MCF 10A (cell line): ENCODE measurements at regions not wholly inside any gene's neighbourhood (a gene's known extent, or its start where the extent isn't known, plus 50 kb on each side); places are given as distances from the start of the nearest gene placed in this dataset.
A peak's percentile ranks its signal among the peaks of the same experiment; 100 is the strongest.

Source experiments
- BruUV-seq: library from RNA; stranded (reverse); fragments of 400-500 nt; replicated peaks from 2 replicates; lab custom pipeline; 2021; lab: Mats Ljungman, UMichigan
- CTCF ChIA-PET: fragments of 300-600 bp; sonication (Branson Sonifier 250); formaldehyde crosslinking; extraction: SDS; loops from one replicate; lab custom pipeline; 2021; ENCODE audit warnings: antibody characterized with exemption, inconsistent platforms; lab: Yijun Ruan, JAX
- POLR2A ChIA-PET: fragments of 300-600, 350-650 bp; sonication (Branson Sonifier 250); formaldehyde crosslinking; extraction: SDS; loops from one replicate; lab custom pipeline; 2020; ENCODE audit warnings: antibody characterized with exemption, inconsistent platforms; lab: Yijun Ruan, JAX
- DNase-seq: peaks from one replicate; pipeline ENCODE4 v3.0.0-alpha.2; 2018; ENCODE audit not compliant: unreplicated experiment
- H3K27ac Mint-ChIP-seq: one replicate; pipeline ENCODE4 v1.8.0; 2022; ENCODE audit warnings: mild to moderate bottlenecking, low read depth, mixed read lengths; ENCODE audit not compliant: unreplicated experiment
- H3K27me3 Mint-ChIP-seq: one replicate; pipeline ENCODE4 v1.8.0; 2022; ENCODE audit warnings: mixed read lengths; ENCODE audit not compliant: insufficient read depth, unreplicated experiment
- H3K36me3 Mint-ChIP-seq: one replicate; pipeline ENCODE4 v1.8.0; 2022; ENCODE audit warnings: mild to moderate bottlenecking, moderate library complexity, mixed read lengths; ENCODE audit not compliant: insufficient read depth, unreplicated experiment
- H3K4me1 Mint-ChIP-seq: one replicate; pipeline ENCODE4 v1.8.0; 2022; ENCODE audit warnings: mixed read lengths; ENCODE audit not compliant: insufficient read depth, unreplicated experiment
- H3K4me3 Mint-ChIP-seq: one replicate; pipeline ENCODE4 v1.8.0; 2022; ENCODE audit warnings: mild to moderate bottlenecking, moderate library complexity, mixed read lengths; ENCODE audit not compliant: unreplicated experiment
- H3K9me3 Mint-ChIP-seq: one replicate; pipeline ENCODE4 v1.8.0; 2022; ENCODE audit warnings: mixed read lengths; ENCODE audit not compliant: unreplicated experiment
- CTCF ChIP-seq: fragments of 200-600 bp; IDR thresholded peaks from one replicate; pipeline ENCODE4 v1.8.0; 2022; ENCODE audit warnings: antibody characterized with exemption, mild to moderate bottlenecking; ENCODE audit not compliant: unreplicated experiment
- intact Hi-C: fragments of 100-400 bp; cut with micrococcal nuclease; formaldehyde crosslinking; loops from 2 replicates; pipeline ENCODE4 v1.14.1; 2022

- H3K27me3 Mint-ChIP-seq, result no peaks in the 10 kb centered on the region
- H3K4me1 Mint-ChIP-seq, result no peaks in the 10 kb centered on the region
- no peak for DNase-seq
- CTCF ChIA-PET, result interaction anchor here (0.6 kb wide), 1 partner anchor 32 kb away, joined by 3 read pairs; no protein-coding TSS in a partner anchor
- POLR2A ChIA-PET, result interaction anchor here (0.6 kb wide), 1 partner anchor 724 kb away, joined by 3 read pairs; no protein-coding TSS in a partner anchor
- H3K9me3 Mint-ChIP-seq, result no peaks in the 10 kb centered on the region
- H3K27ac Mint-ChIP-seq, result no peak overlapping the region
- BruUV-seq, result no TSS peak
- H3K4me3 Mint-ChIP-seq, result no peak overlapping the region
- intact Hi-C loops, result no loop called here
- no peaks in the 10 kb centered on the region for H3K36me3 Mint-ChIP-seq
- TF ChIP-seq CTCF, result no peak
These were observed 140.4 kb upstream of the ADGRL2 start for GRCh38 chr1:81660286-81660685.

- ChIA-PET POLR2A (interaction anchor here (0.5 kb wide), 1 partner anchor 11 kb away, joined by 3 read pairs; no protein-coding TSS in a partner anchor), CTCF (no interaction called here)
- Mint-ChIP-seq H3K27ac (no peak overlapping the region), H3K4me1 (peaks cover 6% of the 10 kb centered on the region), H3K36me3 (no peaks in the 10 kb centered on the region), H3K9me3 (peaks cover 10% of the 10 kb centered on the region), H3K4me3 (no peak overlapping the region), H3K27me3 (no peaks in the 10 kb centered on the region)
- intact Hi-C loops, result no loop called here
- no TSS peak for BruUV-seq
- TF ChIP-seq CTCF, result no peak
- DNase-seq, result no peak
These were observed 146.1 kb upstream of the ADGRL2 start for GRCh38 chr1:81654657-81655056.

GRCh38 chr1:81654147-81654546 lies 146.6 kb upstream of the ADGRL2 start:
- ChIA-PET CTCF (interaction anchor here (0.6 kb wide), 1 partner anchor 164 kb away, joined by 3 read pairs; no protein-coding TSS in a partner anchor), POLR2A (interaction anchor here (0.5 kb wide), 1 partner anchor 11 kb away, joined by 3 read pairs; no protein-coding TSS in a partner anchor)
- Mint-ChIP-seq H3K9me3 (peaks cover 10% of the 10 kb centered on the region), H3K4me3 (no peak overlapping the region), H3K27me3 (no peaks in the 10 kb centered on the region), H3K36me3 (no peaks in the 10 kb centered on the region), H3K4me1 (peaks cover 6% of the 10 kb centered on the region), H3K27ac (no peak overlapping the region)
- BruUV-seq, result no TSS peak
- intact Hi-C loops, result no loop called here
- DNase-seq, result peak; percentile 41
- TF ChIP-seq CTCF, result no peak

GRCh38 chr1:81650776-81651175 lies 150.0 kb upstream of the ADGRL2 start:
- intact Hi-C loops, result no loop called here
- Mint-ChIP-seq H3K4me3 (no peak overlapping the region), H3K36me3 (no peaks in the 10 kb centered on the region), H3K4me1 (peaks cover 6% of the 10 kb centered on the region), H3K27me3 (no peaks in the 10 kb centered on the region), H3K27ac (no peak overlapping the region), H3K9me3 (peaks cover 10% of the 10 kb centered on the region)
- ChIA-PET CTCF (interaction anchor here (0.7 kb wide), 1 partner anchor 323 kb away, joined by 3 read pairs; no protein-coding TSS in a partner anchor), POLR2A (no interaction called here)
- no peak for DNase-seq
- BruUV-seq, result no TSS peak
- no peak for TF ChIP-seq CTCF
